Esophagus squamous epithelium (tissue), 4 donors: ENCODE measurements at regions not wholly inside any gene's neighbourhood (a gene's known extent, or its start where the extent isn't known, plus 50 kb on each side); places are given as distances from the start of the nearest gene placed in this dataset.

ENCODE experiments used
- POLR2A ChIP-seq, 4 donors: fragments of 450-650 bp; IDR thresholded peaks; one replicate each; pipeline ENCODE4 v1.6.1; 2017; ENCODE audit warnings: antibody characterized with exemption in 4 of 4, mild to moderate bottlenecking in 4 of 4, moderate library complexity in 3 of 4
- TF ChIP-seq, protein P1 (sequence below), 6 experiments: fragments of 450-650 bp in 4 of 6; fragments of 200-600 bp in 2 of 6; sonication (generic) in 2 of 6; IDR thresholded peaks; one replicate each; pipeline ENCODE4 v1.5.1; 2016 to 2019; ENCODE audit warnings: antibody characterized with exemption in 6 of 6, mild to moderate bottlenecking in 4 of 6, moderate library complexity in 4 of 6

DNA sequence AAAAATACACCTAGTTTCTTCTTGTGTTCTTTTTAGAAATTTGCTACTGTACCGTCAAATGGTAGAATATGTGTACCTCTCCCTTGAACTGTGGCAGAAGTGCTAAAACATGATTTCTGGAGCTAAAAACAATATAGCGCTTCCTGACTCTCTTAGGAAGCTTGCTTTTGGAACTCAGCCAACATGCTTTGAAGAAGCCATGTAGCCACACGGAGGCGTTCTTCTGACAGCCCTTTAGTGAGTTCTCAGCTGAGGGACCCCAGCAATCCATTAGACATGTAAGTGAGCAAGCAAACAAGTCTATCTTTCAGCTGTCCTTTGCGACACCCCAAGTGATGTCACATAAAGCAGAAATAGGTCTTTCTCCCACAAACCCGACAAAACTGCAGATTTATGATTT is 917.0 kb downstream of the CDH9 start:
- no peak for TF ChIP-seq POLR2A (IDR thresholded peaks at IDR 0.05)
- TF ChIP-seq, protein P1, sequence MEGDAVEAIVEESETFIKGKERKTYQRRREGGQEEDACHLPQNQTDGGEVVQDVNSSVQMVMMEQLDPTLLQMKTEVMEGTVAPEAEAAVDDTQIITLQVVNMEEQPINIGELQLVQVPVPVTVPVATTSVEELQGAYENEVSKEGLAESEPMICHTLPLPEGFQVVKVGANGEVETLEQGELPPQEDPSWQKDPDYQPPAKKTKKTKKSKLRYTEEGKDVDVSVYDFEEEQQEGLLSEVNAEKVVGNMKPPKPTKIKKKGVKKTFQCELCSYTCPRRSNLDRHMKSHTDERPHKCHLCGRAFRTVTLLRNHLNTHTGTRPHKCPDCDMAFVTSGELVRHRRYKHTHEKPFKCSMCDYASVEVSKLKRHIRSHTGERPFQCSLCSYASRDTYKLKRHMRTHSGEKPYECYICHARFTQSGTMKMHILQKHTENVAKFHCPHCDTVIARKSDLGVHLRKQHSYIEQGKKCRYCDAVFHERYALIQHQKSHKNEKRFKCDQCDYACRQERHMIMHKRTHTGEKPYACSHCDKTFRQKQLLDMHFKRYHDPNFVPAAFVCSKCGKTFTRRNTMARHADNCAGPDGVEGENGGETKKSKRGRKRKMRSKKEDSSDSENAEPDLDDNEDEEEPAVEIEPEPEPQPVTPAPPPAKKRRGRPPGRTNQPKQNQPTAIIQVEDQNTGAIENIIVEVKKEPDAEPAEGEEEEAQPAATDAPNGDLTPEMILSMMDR (IDR thresholded peaks at IDR 0.05), result no peak
